H1 (cell line): ENCODE measurements at regions not wholly inside any gene's neighbourhood (a gene's known extent, or its start where the extent isn't known, plus 50 kb on each side); places are given as distances from the start of the nearest gene placed in this dataset.

Experiments
- CREB1 ChIP-seq: IDR thresholded peaks from 2 replicates; pipeline ENCODE4 v1.6.1; 2012; ENCODE audit warnings: inconsistent platforms
- EP300 ChIP-seq, 2 experiments: IDR thresholded peaks; 1 replicate in 1 of 2; 2 replicates in 1 of 2; pipeline ENCODE4 v1.6.1; 2011 to 2012; ENCODE audit warnings: low read depth in 2 of 2, low read length in 2 of 2, mild to moderate bottlenecking in 2 of 2, borderline replicate concordance in 1 of 2, inconsistent platforms in 1 of 2, moderate library complexity in 1 of 2
- GTF2F1 ChIP-seq: IDR thresholded peaks from 2 replicates; pipeline ENCODE4 v1.6.1; 2012; ENCODE audit warnings: low read depth, low read length, improper control_type of control experiment, borderline replicate concordance
- POLR2AphosphoS5 ChIP-seq: IDR thresholded peaks from 2 replicates; pipeline ENCODE4 v1.6.1; 2011; ENCODE audit warnings: low read depth, low read length
- SIRT6 ChIP-seq: IDR thresholded peaks from one replicate; pipeline ENCODE4 v1.7.1; 2012; ENCODE audit warnings: low read length, inconsistent platforms
- TAF1 ChIP-seq: IDR thresholded peaks from 2 replicates; pipeline ENCODE4 v1.6.1; 2011; ENCODE audit warnings: mild to moderate bottlenecking, low read depth, low read length
- TF ChIP-seq, protein P1 (sequence below), 3 experiments: IDR thresholded peaks; 1 replicate in 2 of 3; 2 replicates in 1 of 3; pipeline versions ENCODE4 v1.5.1 to v1.6.1; 2011; ENCODE audit warnings: low read length in 3 of 3, mild to moderate bottlenecking in 3 of 3, inconsistent platforms in 2 of 3, low read depth in 1 of 3, moderate library complexity in 1 of 3; ENCODE audit not compliant: insufficient read depth in 1 of 3; ENCODE audit errors: control extremely low read depth in 1 of 3
- TF ChIP-seq, protein P2 (sequence below): IDR thresholded peaks from 2 replicates; pipeline ENCODE4 v1.6.1; 2012; ENCODE audit warnings: low read length, inconsistent platforms

DNA sequence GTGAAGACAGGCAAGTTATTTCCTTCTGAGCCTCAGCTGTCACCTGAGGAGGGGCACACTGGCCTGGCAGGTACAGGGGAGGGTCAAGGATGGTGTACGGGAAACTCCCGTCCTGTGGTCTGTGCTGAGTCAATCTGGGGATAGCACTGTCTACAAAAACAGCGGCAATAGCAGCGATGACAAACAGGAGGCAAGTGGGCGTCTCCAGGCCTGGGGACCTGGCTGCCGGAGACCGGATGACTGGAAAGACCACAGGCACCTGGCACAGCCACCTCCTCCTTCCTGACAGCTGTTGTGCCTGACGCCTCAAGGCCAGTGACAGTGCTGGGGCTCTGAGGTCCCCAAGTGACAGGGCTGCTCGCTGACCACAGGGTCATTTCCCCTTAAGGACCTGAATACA, 202.1 kb upstream of the HS6ST1 start:
- TF ChIP-seq GTF2F1: no peak
- TF ChIP-seq, protein P1, sequence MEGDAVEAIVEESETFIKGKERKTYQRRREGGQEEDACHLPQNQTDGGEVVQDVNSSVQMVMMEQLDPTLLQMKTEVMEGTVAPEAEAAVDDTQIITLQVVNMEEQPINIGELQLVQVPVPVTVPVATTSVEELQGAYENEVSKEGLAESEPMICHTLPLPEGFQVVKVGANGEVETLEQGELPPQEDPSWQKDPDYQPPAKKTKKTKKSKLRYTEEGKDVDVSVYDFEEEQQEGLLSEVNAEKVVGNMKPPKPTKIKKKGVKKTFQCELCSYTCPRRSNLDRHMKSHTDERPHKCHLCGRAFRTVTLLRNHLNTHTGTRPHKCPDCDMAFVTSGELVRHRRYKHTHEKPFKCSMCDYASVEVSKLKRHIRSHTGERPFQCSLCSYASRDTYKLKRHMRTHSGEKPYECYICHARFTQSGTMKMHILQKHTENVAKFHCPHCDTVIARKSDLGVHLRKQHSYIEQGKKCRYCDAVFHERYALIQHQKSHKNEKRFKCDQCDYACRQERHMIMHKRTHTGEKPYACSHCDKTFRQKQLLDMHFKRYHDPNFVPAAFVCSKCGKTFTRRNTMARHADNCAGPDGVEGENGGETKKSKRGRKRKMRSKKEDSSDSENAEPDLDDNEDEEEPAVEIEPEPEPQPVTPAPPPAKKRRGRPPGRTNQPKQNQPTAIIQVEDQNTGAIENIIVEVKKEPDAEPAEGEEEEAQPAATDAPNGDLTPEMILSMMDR (IDR thresholded peaks at IDR 0.05; ENCODE audit: control extremely low read depth in 1 of 3, insufficient read depth in 1 of 3, low read depth in 1 of 3, low read length in 3 of 3): no peak
- no peak for TF ChIP-seq TAF1
- TF ChIP-seq, protein P2, sequence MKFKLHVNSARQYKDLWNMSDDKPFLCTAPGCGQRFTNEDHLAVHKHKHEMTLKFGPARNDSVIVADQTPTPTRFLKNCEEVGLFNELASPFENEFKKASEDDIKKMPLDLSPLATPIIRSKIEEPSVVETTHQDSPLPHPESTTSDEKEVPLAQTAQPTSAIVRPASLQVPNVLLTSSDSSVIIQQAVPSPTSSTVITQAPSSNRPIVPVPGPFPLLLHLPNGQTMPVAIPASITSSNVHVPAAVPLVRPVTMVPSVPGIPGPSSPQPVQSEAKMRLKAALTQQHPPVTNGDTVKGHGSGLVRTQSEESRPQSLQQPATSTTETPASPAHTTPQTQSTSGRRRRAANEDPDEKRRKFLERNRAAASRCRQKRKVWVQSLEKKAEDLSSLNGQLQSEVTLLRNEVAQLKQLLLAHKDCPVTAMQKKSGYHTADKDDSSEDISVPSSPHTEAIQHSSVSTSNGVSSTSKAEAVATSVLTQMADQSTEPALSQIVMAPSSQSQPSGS: no peak
- TF ChIP-seq CREB1: no peak
- no peak for TF ChIP-seq SIRT6
- TF ChIP-seq EP300 (IDR thresholded peaks at IDR 0.05; ENCODE audit: borderline replicate concordance in 1 of 2, low read depth in 2 of 2, low read length in 2 of 2): no peak
- TF ChIP-seq POLR2AphosphoS5: no peak
